Left lung (tissue), 4 donors: ENCODE measurements at regions not wholly inside any gene's neighbourhood (a gene's known extent, or its start where the extent isn't known, plus 50 kb on each side); places are given as distances from the start of the nearest gene placed in this dataset.

Source experiments
- ATAC-seq: fragments of 200-7000 bp; cut with Tn5 transposase; one replicate; pipeline ENCODE4 v1.9.1; 2020; ENCODE audit warnings: moderate library complexity
- DNase-seq, 4 donors: peaks; one replicate each; pipeline ENCODE4 v3.0.0-alpha.2; 2013 to 2020
- H3K27ac ChIP-seq, 2 donors: fragments of 200-600 bp; sonication (generic) in 1 of 2; one replicate each; pipeline versions ENCODE4 v1.5.0 to v1.8.0; 2020 to 2021
- H3K27me3 ChIP-seq, 2 donors: fragments of 200-600 bp; sonication (generic) in 1 of 2; one replicate each; pipeline versions ENCODE4 v1.5.0 to v1.8.0; 2020 to 2021
- H3K36me3 ChIP-seq, 2 donors: fragments of 200-600 bp; sonication (generic) in 1 of 2; one replicate each; pipeline versions ENCODE4 v1.5.0 to v1.8.0; 2020 to 2021
- H3K4me1 ChIP-seq, 2 donors: fragments of 200-600 bp; one replicate each; pipeline ENCODE4 v1.8.0; 2021
- H3K4me3 ChIP-seq, 2 donors: fragments of 200-600 bp; sonication (generic) in 1 of 2; one replicate each; pipeline versions ENCODE4 v1.5.0 to v1.8.0; 2020 to 2021; ENCODE audit warnings: mild to moderate bottlenecking in 1 of 2
- H3K9me3 ChIP-seq, 2 donors: fragments of 200-600 bp; sonication (generic) in 1 of 2; one replicate each; pipeline versions ENCODE4 v1.5.0 to v1.8.0; 2020 to 2021
- intact Hi-C, 2 donors: fragments of 100-400 bp; cut with DNase I; formaldehyde crosslinking; loops; one replicate each; pipeline versions ENCODE4 v1.11.2 to v1.14.2; 2022
- TF ChIP-seq, protein P1 (sequence below), 2 donors: fragments of 200-600 bp; sonication (generic) in 1 of 2; IDR thresholded peaks; one replicate each; pipeline versions ENCODE4 v1.5.0 to v1.8.0; 2021; ENCODE audit warnings: antibody characterized with exemption in 2 of 2
- donor health status: DM: no; HTN: yes; CAD: no.
- donor health status: DM: no; HTN: no; CAD: no.

DNA sequence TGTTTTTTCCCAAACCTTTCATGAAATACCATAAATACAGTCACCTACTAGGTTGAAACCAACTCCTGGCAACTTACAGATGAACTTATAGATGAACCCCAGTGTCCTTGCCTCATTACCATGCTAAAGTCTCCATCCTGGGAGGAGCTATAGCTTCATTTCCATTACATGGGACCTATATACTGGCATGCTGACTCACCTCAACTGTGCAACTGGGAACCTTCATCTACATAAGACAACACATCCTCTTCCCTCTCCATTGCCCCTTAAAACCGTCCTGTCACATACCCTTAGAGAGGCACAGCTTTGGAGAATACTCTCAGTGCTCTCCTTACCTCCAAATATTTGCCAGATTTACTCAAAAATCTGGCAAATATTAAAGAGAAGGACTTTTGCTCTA is 638.3 kb downstream of the HTR1A start:
- DNase-seq, result no peak
- no peaks in the 10 kb centered on the region for H3K27me3 ChIP-seq

DNA sequence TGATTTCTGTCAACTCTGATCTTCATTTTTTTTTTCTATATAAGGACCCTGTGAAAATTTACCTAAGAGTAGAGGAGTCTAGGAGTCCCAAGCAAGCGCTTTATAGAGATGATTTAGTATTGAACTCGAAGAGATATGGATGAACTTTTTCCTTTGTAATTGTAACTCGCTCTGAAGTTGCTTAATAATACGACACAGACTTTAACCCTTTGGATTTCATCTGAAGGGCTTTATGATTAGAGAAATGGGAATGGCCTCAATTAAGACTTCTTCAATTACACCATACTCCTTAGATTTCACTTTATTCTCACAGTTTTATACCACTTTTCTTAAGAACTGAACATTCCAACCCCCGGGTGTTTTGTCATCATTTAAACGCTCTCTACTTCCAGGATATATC is 647.7 kb downstream of the HTR1A start:
- DNase-seq, result no peak
- H3K27ac ChIP-seq, result no peak overlapping the region
- H3K4me1 ChIP-seq, result no peaks in the 10 kb centered on the region
- TF ChIP-seq, protein P1, sequence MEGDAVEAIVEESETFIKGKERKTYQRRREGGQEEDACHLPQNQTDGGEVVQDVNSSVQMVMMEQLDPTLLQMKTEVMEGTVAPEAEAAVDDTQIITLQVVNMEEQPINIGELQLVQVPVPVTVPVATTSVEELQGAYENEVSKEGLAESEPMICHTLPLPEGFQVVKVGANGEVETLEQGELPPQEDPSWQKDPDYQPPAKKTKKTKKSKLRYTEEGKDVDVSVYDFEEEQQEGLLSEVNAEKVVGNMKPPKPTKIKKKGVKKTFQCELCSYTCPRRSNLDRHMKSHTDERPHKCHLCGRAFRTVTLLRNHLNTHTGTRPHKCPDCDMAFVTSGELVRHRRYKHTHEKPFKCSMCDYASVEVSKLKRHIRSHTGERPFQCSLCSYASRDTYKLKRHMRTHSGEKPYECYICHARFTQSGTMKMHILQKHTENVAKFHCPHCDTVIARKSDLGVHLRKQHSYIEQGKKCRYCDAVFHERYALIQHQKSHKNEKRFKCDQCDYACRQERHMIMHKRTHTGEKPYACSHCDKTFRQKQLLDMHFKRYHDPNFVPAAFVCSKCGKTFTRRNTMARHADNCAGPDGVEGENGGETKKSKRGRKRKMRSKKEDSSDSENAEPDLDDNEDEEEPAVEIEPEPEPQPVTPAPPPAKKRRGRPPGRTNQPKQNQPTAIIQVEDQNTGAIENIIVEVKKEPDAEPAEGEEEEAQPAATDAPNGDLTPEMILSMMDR (IDR thresholded peaks at IDR 0.05), result no peak
- ATAC-seq, result no peak
- intact Hi-C loops, result no loop called here
- no peaks in the 10 kb centered on the region for H3K36me3 ChIP-seq
- H3K27me3 ChIP-seq, result no peaks in the 10 kb centered on the region
- H3K9me3 ChIP-seq, result no peaks in the 10 kb centered on the region
- H3K4me3 ChIP-seq, result no peak overlapping the region

More for the DNA sequence above, 638.3 kb downstream of the HTR1A start:
- Histone ChIP-seq H3K9me3 (no peaks in the 10 kb centered on the region), H3K4me1 (no peaks in the 10 kb centered on the region), H3K36me3 (no peaks in the 10 kb centered on the region), H3K27ac (no peak overlapping the region), H3K4me3 (no peak overlapping the region)
- ATAC-seq, result no peak
- intact Hi-C loops, result no loop called here
- TF ChIP-seq, protein P1 (IDR thresholded peaks at IDR 0.05), result no peak

DNA sequence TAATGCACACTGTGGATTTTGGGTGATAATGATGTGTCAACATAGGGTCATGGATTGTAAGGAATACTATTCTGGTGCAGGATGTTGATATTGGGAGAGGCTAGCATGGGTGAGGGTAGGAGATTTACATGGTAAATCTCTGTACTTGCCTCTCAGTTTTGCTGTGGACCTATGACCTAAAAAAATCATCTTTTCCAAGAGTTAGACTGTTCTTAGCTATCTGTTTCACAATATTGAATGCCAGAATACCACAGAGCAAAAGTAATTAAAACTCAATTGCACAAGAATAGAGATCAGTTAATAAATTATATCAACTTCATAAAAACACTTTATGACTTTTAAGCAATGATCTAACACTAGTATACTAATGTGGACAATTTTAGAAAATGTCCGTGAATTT is 651.6 kb downstream of the HTR1A start:
- no peaks in the 10 kb centered on the region for H3K27me3 ChIP-seq
- intact Hi-C loops, result no loop called here
- ATAC-seq (peak; percentile 41), DNase-seq (no peak)
- H3K9me3 ChIP-seq, result no peaks in the 10 kb centered on the region
- H3K36me3 ChIP-seq, result no peaks in the 10 kb centered on the region
- no peak overlapping the region for H3K27ac ChIP-seq
- H3K4me1 ChIP-seq, result no peaks in the 10 kb centered on the region
- TF ChIP-seq, protein P1 (IDR thresholded peaks at IDR 0.05), result no peak
- no peak overlapping the region for H3K4me3 ChIP-seq

DNA sequence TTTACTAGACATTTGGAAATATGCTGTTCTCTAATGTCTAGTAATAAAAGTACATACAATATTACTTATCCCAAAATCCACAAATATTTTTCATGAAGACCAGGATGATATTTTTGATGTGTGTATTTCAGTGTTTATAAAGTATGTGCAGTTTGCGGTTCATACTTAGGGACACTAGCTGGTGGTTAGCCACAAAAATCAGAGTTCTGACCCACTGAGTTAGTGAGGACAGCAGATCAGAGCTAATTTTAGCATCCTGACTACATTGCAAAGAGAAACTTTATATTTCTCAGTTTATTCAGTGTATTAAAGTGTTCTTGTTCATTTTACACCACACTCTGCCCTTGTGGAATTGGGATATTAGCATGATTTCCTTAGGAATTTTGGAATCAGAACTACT is 655.3 kb downstream of the HTR1A start:
- TF ChIP-seq, protein P1 (IDR thresholded peaks at IDR 0.05), result no peak
- Histone ChIP-seq H3K27ac (no peak overlapping the region), H3K4me1 (no peaks in the 10 kb centered on the region), H3K27me3 (no peaks in the 10 kb centered on the region), H3K4me3 (no peak overlapping the region), H3K9me3 (no peaks in the 10 kb centered on the region), H3K36me3 (no peaks in the 10 kb centered on the region)
- intact Hi-C loops, result no loop called here
- ATAC-seq (no peak), DNase-seq (no peak)

DNA sequence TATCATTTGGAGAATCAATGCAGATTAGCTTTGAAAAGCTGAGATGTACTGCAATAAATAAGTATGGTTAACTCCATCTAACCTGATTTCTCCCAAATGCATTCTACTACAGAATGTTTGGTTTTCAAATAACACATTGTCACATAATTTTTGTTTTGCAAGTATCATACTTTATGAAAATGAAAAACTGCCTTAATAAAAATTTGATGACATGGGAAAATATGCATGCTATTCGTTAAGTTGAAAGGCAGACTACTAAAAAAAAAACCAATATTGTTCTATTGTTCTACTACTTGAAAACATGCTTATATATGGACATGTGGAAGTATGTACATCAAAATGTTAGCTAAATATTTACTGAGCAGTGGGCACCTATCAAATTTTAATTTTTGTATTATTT is 668.9 kb downstream of the HTR1A start:
- H3K4me3 ChIP-seq, result no peak overlapping the region
- H3K9me3 ChIP-seq, result no peaks in the 10 kb centered on the region
- H3K4me1 ChIP-seq, result no peaks in the 10 kb centered on the region
- no peaks in the 10 kb centered on the region for H3K36me3 ChIP-seq
- intact Hi-C loops, result no loop called here
- no peak overlapping the region for H3K27ac ChIP-seq
- H3K27me3 ChIP-seq, result no peaks in the 10 kb centered on the region
- ATAC-seq (no peak), DNase-seq (no peak)
- TF ChIP-seq, protein P1 (IDR thresholded peaks at IDR 0.05), result no peak
